Peyer's patch (tissue), 4 donors: ENCODE measurements at regions not wholly inside any gene's neighbourhood (a gene's known extent, or its start where the extent isn't known, plus 50 kb on each side); places are given as distances from the start of the nearest gene placed in this dataset.

Experiments used
- CTCF ChIP-seq, 6 experiments: fragments of 450-650 bp in 4 of 6; fragments of 200-600 bp in 2 of 6; sonication (generic) in 1 of 6; IDR thresholded peaks; one replicate each; pipeline ENCODE4 v1.5.1; 2017 to 2019; ENCODE audit warnings: antibody characterized with exemption in 6 of 6, mild to moderate bottlenecking in 3 of 6, moderate library complexity in 1 of 6
- POLR2A ChIP-seq, 2 donors: fragments of 450-650 bp; IDR thresholded peaks; one replicate each; pipeline ENCODE4 v1.5.1; 2017; ENCODE audit warnings: antibody characterized with exemption in 2 of 2, mild to moderate bottlenecking in 2 of 2, moderate library complexity in 2 of 2

GRCh38 chr21:16318651-16319300 lies 589.0 kb downstream of the USP25 start:
- TF ChIP-seq CTCF (IDR thresholded peaks at IDR 0.05): no peak
- TF ChIP-seq POLR2A (IDR thresholded peaks at IDR 0.05): no peak
